Omental fat pad (tissue), 3 donors: ENCODE measurements at regions not wholly inside any gene's neighbourhood (a gene's known extent, or its start where the extent isn't known, plus 50 kb on each side); places are given as distances from the start of the nearest gene placed in this dataset.

Experiments used
- ATAC-seq: fragments of 150-250 bp; one replicate; pipeline ENCODE4 v1.9.1; 2016; ENCODE audit warnings: mild to moderate bottlenecking, moderate library complexity; ENCODE audit not compliant: low FRiP score
- DNase-seq: peaks from one replicate; pipeline ENCODE4 v3.0.0-alpha.2; 2019; ENCODE audit warnings: low spot score
- CTCF ChIP-seq, 3 donors: fragments of 450-650 bp; IDR thresholded peaks; one replicate each; pipeline ENCODE4 v1.5.1; 2016 to 2017; ENCODE audit warnings: antibody characterized with exemption in 3 of 3, mild to moderate bottlenecking in 3 of 3, moderate library complexity in 2 of 3

- ATAC-seq = no peak
- no peak for DNase-seq
- no peak for TF ChIP-seq CTCF (IDR thresholded peaks at IDR 0.05)
Observed at GRCh38 chr2:175463589-175464310, 282.2 kb upstream of the ATP5MC3 start.

GRCh38 chr2:175463169-175463568 is 281.7 kb upstream of the ATP5MC3 start:
- no peak for TF ChIP-seq CTCF (IDR thresholded peaks at IDR 0.05)
- no peak for DNase-seq
- ATAC-seq = no peak

- no peak for ATAC-seq
- TF ChIP-seq CTCF (IDR thresholded peaks at IDR 0.05) = no peak
- no peak for DNase-seq
Observed at GRCh38 chr2:175462246-175462645, 280.7 kb upstream of the ATP5MC3 start.

- DNase-seq (no peak), ATAC-seq (no peak)
- no peak for TF ChIP-seq CTCF (IDR thresholded peaks at IDR 0.05)
Observed at GRCh38 chr2:175461839-175462238, 280.3 kb upstream of the ATP5MC3 start.

- no peak for DNase-seq
- TF ChIP-seq CTCF (IDR thresholded peaks at IDR 0.05) = no peak
Observed at GRCh38 chr2:175457895-175458448, 276.5 kb upstream of the ATP5MC3 start.

GRCh38 chr2:175454953-175455389 is 273.5 kb upstream of the ATP5MC3 start:
- no peak for TF ChIP-seq CTCF (IDR thresholded peaks at IDR 0.05)
- no peak for ATAC-seq
- DNase-seq = no peak

More at GRCh38 chr2:175457895-175458448, 276.5 kb upstream of the ATP5MC3 start:
- ATAC-seq = no peak
